Activated effector memory CD4-positive, alpha-beta T cell treated with anti-CD3 and anti-CD28 coated beads, Interleukin-2, amount 50 U/mL, for 16 hours (primary cell): ENCODE measurements at regions not wholly inside any gene's neighbourhood (a gene's known extent, or its start where the extent isn't known, plus 50 kb on each side); places are given as distances from the start of the nearest gene placed in this dataset.

Experiments
- DNase-seq: peaks from one replicate; pipeline ENCODE4 v3.0.0-alpha.2; 2020

GRCh38 chr12:125193376-125194152, 128.3 kb downstream of the AACS start:
- no peak for DNase-seq

- DNase-seq, result no peak
Observed at GRCh38 chr12:125194163-125194773, 129.0 kb downstream of the AACS start.

GRCh38 chr12:125194987-125195386, 129.8 kb downstream of the AACS start:
- DNase-seq, result no peak

- no peak for DNase-seq
Observed at GRCh38 chr12:125197326-125197725, 132.1 kb downstream of the AACS start.

- no peak for DNase-seq
Observed at GRCh38 chr12:125198652-125199051, 133.4 kb downstream of the AACS start.

- no peak for DNase-seq
Observed at GRCh38 chr12:125201090-125201489, 135.9 kb downstream of the AACS start.

GRCh38 chr12:125201940-125202339, 136.7 kb downstream of the AACS start:
- no peak for DNase-seq

GRCh38 chr12:125202421-125202820, 137.2 kb downstream of the AACS start:
- no peak for DNase-seq

- no peak for DNase-seq
Observed at GRCh38 chr12:125203145-125203765, 138.0 kb downstream of the AACS start.

- no peak for DNase-seq
Observed at GRCh38 chr12:125205386-125205785, 140.2 kb downstream of the AACS start.

GRCh38 chr12:125206711-125207110, 141.5 kb downstream of the AACS start:
- no peak for DNase-seq

GRCh38 chr12:125208334-125208733, 143.1 kb downstream of the AACS start:
- DNase-seq, result no peak

GRCh38 chr12:125208942-125209341, 143.7 kb downstream of the AACS start:
- DNase-seq, result no peak

- DNase-seq, result no peak
Observed at GRCh38 chr12:125210104-125210755, 145.0 kb downstream of the AACS start.

- DNase-seq, result no peak
Observed at GRCh38 chr12:125211464-125211863, 146.2 kb downstream of the AACS start.

- no peak for DNase-seq
Observed at GRCh38 chr12:125214289-125214688, 149.1 kb downstream of the AACS start.

GRCh38 chr12:125216756-125217155, 151.5 kb downstream of the AACS start:
- no peak for DNase-seq

- no peak for DNase-seq
Observed at GRCh38 chr12:125217308-125217707, 152.1 kb downstream of the AACS start.

GRCh38 chr12:125218952-125219351, 153.7 kb downstream of the AACS start:
- DNase-seq, result no peak

- no peak for DNase-seq
Observed at GRCh38 chr12:125220404-125221273, 155.4 kb downstream of the AACS start.

GRCh38 chr12:125221602-125222001, 156.4 kb downstream of the AACS start:
- DNase-seq, result no peak

- no peak for DNase-seq
Observed at GRCh38 chr12:125222876-125223275, 157.6 kb downstream of the AACS start.

- DNase-seq, result no peak
Observed at GRCh38 chr12:125225641-125226040, 160.4 kb downstream of the AACS start.
